A549 (cell line): ENCODE measurements at regions not wholly inside any gene's neighbourhood (a gene's known extent, or its start where the extent isn't known, plus 50 kb on each side); places are given as distances from the start of the nearest gene placed in this dataset.

Experiments
- CEBPB ChIP-seq, 2 experiments: fragments of >200 bp in 1 of 2; sonication (Bioruptor Twin) in 1 of 2; formaldehyde crosslinking in 1 of 2; IDR thresholded peaks; 2 replicates each; pipeline ENCODE4 v1.6.1; 2012 to 2016
- CTCF ChIP-seq: fragments of >200 bp; sonication (Bioruptor Twin); formaldehyde crosslinking; IDR thresholded peaks from 3 replicates; pipeline ENCODE4 v1.5.1; 2016
- EP300 ChIP-seq, 2 experiments: fragments of >200 bp; sonication (Bioruptor Twin); formaldehyde crosslinking; IDR thresholded peaks; 2 replicates in 1 of 2; 3 replicates in 1 of 2; pipeline ENCODE4 v1.6.1; 2016 to 2017
- HEYL ChIP-seq: fragments of 250-450 bp; sonication (Bioruptor Pico); IDR thresholded peaks from 2 replicates; pipeline ENCODE4 v1.8.0; 2021; ENCODE audit warnings: mild to moderate bottlenecking, moderate library complexity
- JUN ChIP-seq, 2 experiments: fragments of >200 bp; sonication (Bioruptor Twin); formaldehyde crosslinking; IDR thresholded peaks; 2 replicates in 1 of 2; 3 replicates in 1 of 2; pipeline ENCODE4 v1.6.1; 2016 to 2017
- JUNB ChIP-seq: fragments of >200 bp; sonication (Bioruptor Twin); formaldehyde crosslinking; IDR thresholded peaks from 2 replicates; pipeline ENCODE4 v1.6.1; 2016
- KDM5A ChIP-seq: fragments of 200-600 bp; sonication (generic); IDR thresholded peaks from 2 replicates; pipeline ENCODE4 v1.6.1; 2016; ENCODE audit warnings: antibody characterized with exemption, mild to moderate bottlenecking
- POLR2A ChIP-seq: IDR thresholded peaks from 2 replicates; pipeline ENCODE4 v1.6.1; 2012; ENCODE audit warnings: mild to moderate bottlenecking, low read length
- RAD21 ChIP-seq, 2 experiments: fragments of >200 bp in 1 of 2; sonication (Bioruptor Twin) in 1 of 2; formaldehyde crosslinking in 1 of 2; IDR thresholded peaks in 1 of 2; conservative IDR thresholded peaks in 1 of 2; 2 replicates in 1 of 2; 3 replicates in 1 of 2; pipeline ENCODE4 v1.6.1; 2012 to 2018; ENCODE audit warnings: inconsistent platforms in 1 of 2
- RARB ChIP-seq: fragments of 250-450 bp; sonication (Bioruptor Pico); IDR thresholded peaks from 2 replicates; pipeline ENCODE4 v1.8.0; 2021; ENCODE audit warnings: mild to moderate bottlenecking, moderate library complexity
- RCOR1 ChIP-seq: fragments of 150-350 bp; IDR thresholded peaks from 2 replicates; pipeline ENCODE4 v1.6.1; 2014; ENCODE audit warnings: antibody characterized with exemption, low read length, low read depth
- REST ChIP-seq: fragments of 200-600 bp; sonication (generic); IDR thresholded peaks from 2 replicates; pipeline ENCODE4 v1.6.1; 2016; ENCODE audit warnings: antibody characterized with exemption, mild to moderate bottlenecking, moderate library complexity
- RFX5 ChIP-seq: fragments of 450-650 bp; IDR thresholded peaks from 2 replicates; pipeline ENCODE4 v1.7.1; 2014; ENCODE audit warnings: antibody characterized with exemption, mild to moderate bottlenecking, moderate library complexity

DNA sequence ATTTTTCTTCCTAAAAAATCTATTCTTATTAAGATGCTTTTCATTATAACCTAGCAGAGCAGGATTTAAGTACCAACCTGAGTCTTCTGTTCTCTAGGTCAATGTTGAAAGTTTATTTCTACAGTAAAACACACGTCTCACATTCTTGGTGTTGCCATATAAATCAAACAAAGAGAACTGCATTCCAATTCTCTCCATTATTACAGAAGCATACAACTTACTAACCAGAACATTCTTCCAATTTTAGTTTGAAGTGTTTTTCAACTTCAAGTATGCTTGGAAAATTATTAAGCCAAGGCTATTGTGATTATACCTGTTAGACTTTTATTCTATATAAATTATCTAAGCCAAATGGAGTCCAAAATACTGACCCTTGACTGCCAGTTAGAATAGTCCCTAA is 110.4 kb upstream of the PMFBP1 start:
- no peak for TF ChIP-seq CTCF
- TF ChIP-seq POLR2A: no peak
- TF ChIP-seq RAD21 (conservative IDR thresholded peaks at IDR 0.05 in 1 of 2, IDR thresholded peaks at IDR 0.05 in 1 of 2): no peak
- no peak for TF ChIP-seq REST
- TF ChIP-seq CEBPB (IDR thresholded peaks at IDR 0.05): no peak
- TF ChIP-seq HEYL (CRISPR knock-in tag): no peak
- TF ChIP-seq RARB (CRISPR knock-in tag): no peak
- TF ChIP-seq RCOR1: no peak
- TF ChIP-seq EP300 (IDR thresholded peaks at IDR 0.05): no peak
- TF ChIP-seq RFX5: no peak
- no peak for TF ChIP-seq KDM5A
- TF ChIP-seq JUNB: no peak
- TF ChIP-seq JUN (IDR thresholded peaks at IDR 0.05): no peak
